Stimulated activated CD4-positive, alpha-beta T cell treated with anti-CD3 and anti-CD28 coated beads, Interleukin-2, amount 100 ng/mL, for 24 hours (primary cell): ENCODE measurements at regions not wholly inside any gene's neighbourhood (a gene's known extent, or its start where the extent isn't known, plus 50 kb on each side); places are given as distances from the start of the nearest gene placed in this dataset.

Experiments
- DNase-seq, 2 donors: peaks; one replicate each; pipeline ENCODE4 v3.0.0-alpha.2; 2020

DNA sequence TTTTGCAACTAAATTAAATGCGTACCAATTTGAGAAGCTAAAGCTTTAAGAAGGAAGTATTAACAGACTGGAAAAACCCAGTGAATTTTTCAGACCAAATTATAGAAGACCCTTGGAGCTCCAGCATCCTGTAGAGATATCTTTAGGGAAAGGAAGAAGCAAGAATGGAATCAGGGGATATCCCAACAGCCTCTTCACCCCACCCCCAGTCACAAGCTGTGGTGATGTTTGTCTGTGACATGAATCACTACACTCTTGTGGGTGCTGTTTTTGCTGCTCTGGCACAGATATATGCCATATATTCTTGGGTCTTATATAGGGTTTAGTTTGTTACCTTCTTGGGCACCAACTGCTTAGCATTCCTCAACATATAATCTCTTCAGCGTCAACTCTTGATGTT is 78.5 kb upstream of the BCL6 start:
- DNase-seq, result no peak

DNA sequence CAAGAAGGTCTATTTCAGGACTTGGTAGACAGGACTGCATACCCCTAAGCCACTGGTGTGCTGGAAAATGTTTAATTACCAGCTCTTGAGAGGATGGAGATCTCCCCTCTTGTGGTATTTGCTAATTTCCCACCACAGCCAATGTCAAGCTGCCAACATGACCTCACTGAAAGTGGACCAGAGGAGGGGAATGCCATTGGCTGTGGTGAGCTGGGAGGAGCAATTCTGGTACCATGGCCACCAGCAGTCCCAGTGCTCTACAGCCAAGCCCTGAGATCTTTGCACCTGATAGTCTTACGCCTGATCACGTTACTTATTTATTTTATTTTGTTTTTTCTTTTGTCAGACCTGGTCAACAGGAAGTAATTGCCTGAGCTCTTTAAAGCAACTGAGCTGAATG is 82.5 kb upstream of the BCL6 start:
- DNase-seq, result no peak

DNA sequence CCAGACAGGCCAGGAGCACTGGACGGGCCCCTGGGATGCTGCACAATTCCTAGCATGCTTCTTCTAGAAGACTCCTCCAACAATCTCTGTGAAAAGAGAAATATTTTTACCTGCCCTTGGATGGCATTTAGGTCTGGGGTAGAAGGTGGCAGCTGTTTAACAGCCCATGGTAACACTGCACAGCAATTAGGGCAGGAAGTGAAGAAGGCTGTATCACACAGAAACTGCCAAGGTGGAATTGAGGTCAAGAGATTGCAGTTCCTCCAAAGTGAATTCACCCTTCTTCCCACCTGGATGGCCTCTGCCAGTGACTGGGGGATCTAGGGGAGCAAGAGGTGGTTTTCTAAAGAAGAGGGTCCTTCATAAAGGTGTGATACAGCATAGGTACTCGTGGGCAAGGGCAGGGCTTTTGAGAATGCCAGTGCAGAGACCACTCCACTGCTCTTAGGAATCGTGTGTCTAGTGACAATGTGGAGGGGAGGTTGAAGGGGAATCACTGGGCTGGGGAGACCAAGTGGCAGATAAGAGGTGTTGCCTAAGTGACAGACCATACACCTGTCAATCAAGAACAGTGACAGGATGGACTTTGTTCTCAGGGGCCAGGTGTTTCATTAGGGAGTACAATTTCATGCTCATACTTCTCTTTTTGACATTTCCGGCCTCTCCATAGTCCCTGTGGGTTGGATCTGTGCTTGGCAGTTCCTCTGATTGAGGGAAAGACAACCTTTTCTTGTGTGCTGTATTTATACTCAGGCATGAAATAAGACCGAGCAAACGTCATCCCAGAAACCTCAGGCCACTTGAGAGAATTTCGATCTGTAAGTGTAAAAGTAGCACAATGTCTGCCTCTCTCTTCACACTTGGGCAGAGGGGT is 83.5 kb upstream of the BCL6 start:
- DNase-seq, result no peak

DNA sequence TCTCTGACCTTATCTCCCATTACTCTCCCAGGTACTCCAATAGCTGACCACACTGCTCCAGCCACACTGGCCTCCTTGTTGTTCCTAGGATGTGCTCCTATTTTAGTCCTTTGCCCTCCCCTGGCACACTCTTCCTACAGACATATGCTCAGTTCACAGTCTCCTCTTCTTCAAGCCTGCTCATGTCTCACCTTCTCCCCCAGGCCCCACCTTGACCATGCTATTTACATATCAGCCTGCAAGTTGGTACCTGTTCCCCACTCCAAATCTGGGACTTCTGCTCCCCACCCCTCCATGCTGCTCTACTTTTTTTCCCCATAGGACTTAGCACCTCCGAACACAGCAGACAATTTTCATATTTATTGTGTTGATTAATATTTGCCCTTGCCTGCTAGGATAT is 84.9 kb upstream of the BCL6 start:
- no peak for DNase-seq

DNA sequence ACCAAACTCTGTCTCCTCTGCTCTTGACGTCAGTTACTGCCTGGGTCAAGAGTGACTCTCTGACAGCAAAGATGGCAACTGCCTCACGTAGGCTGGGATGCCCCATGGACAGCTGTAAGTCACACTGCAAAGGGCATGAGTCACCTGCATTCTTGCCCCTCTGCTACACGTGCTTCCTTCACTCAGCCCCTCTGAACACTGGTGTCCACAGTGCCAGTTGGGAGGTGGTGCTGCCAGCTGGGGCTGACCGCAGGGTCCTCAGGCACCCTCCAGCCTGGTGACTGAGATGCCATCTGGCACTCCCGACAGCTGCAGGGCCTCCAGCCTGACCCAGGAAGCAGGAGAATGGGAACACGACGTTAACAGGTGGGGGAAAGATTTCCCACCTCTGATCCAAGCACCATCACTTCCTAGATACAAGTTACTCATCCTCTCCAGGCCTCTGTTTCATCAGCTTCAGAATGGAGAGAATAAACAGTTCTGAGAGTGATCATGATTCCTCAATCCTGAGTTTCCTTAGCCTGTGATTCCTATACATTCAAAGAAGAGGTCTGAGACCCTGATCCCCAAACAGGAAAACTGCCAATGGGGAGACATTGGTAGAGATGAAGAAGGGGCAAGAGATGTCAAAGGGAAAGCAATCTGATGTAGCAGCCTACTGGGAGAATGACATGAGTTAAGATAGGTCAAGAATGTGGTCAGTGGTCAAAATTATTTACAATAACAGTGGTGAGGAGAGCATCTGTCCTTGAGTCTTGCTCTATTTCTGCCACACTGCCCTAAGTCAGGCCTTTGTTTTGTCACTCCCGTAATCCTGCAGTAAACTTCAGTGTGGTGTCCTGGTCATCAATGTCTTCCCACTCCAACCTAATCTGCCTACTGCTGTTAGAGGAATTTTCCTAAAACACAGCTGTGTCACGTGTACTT is 86.1 kb upstream of the BCL6 start:
- no peak for DNase-seq

DNA sequence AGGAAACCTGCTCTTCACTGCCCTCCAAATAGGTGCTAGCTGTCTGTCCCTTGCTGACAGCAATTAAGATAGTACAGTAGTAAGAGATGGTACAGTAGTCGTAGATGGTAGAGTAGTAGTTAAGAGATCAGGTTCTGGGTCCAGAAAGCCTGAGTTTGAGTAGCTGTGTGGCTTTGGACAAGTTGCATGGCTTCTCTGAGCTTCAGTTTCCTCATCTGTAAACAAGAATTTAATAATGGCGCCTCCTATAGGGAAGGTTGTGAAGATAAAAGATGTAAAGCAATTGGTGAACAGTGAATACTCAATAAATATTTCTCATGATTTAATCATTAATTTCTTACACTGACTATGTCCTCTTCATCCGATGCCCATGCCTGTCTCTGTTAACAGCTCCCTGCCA is 86.9 kb upstream of the BCL6 start:
- no peak for DNase-seq

DNA sequence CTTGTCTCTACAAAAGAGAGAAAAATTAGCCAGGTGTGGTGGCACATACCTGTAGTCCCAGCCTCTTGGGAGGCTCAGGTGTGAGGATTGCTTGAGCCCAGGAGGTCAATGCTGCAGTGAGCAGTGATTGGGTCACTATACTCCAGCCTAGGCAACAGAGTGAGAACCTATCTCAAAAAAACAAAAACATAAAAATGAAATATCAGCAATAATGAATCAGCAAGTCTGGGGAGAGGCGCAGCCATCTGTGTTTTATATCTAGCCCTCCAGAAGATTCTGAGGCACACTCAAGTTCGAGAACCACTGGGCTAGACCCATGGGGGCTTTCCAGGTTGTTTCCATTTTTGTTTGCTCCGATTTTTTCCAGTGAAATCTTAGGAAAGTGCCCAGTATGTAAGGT is 88.1 kb upstream of the BCL6 start:
- DNase-seq, result no peak

DNA sequence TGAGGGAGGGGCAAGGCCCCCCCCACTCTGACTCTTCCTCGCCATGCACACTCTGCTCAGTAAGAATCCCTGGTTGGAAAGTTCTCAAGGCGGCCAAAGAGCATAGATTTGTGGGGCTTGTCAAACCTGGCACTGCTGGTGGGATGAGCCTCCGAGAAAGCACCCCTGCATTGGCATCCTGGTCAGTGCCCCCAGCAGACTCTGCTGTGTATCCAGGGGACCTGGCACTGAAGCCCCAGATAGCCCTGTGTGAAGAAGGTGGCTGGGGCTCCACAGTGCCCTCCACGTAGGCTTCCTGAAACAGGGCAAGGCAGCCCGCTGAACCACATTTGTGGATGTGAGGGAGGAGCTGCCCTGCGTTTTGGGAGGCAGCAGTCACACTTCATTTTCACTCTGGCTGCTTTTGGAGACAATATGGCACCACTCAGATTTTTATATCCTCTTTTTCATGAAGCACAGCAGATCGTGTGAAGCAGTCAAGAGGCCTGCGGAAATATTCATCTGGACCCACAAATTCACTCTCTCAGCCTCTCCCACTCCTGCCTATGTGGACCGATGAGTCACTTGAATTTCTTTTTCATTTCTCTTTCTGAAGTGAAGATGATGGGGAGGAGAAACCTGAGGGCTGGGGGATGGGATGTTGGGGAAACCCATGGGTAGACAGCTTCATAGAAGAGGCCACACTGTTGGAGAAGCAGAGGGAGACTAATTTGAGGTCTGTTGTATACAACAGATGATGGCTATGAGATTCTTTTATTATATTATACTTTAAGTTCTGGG is 88.7 kb upstream of the BCL6 start:
- peak; percentile 46 to 49 for DNase-seq

DNA sequence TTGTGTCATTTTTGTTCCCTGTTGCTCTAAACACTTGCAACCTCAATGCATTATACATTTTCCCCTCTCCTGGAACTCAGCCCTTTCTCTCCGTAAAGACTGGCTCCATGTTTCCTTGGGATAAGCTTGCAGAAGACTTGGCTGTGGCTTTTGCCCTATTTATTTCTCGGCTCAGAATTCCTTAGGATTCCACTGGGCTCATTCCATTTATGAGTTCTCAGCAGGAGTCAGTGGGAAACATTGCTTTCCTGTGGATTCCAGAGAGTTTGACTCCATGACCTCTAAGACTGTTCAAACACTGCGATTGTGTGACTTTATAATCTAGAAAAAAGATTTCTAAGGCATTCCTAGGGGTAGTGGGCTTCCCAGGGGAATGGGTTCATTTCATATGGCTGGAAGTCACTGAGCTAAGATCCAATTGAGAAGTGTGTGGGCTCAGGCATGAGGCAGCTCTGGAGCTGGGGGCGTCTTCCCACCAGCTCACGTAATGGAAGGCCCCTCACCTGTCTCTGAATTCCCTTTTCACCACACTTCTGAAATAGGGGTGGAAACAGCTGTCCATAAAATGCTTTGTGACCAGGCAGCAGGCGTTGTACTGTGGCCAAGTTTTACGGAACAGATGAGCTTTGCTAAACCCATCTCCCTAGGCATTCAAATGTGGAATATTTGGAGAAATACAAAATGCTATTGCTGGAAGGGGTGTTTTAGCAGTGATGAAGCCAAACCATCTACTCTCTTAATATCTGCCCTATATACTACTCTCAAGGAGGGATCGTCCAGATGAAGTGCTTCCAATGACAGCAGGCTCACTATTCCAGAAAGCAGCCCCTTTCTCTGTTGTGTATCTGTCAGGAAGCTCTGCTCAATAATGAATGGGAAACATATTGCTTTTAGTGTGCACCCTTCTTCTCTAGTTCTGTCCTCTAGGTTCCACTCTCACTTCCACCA is 91.8 kb upstream of the BCL6 start:
- no peak for DNase-seq

DNA sequence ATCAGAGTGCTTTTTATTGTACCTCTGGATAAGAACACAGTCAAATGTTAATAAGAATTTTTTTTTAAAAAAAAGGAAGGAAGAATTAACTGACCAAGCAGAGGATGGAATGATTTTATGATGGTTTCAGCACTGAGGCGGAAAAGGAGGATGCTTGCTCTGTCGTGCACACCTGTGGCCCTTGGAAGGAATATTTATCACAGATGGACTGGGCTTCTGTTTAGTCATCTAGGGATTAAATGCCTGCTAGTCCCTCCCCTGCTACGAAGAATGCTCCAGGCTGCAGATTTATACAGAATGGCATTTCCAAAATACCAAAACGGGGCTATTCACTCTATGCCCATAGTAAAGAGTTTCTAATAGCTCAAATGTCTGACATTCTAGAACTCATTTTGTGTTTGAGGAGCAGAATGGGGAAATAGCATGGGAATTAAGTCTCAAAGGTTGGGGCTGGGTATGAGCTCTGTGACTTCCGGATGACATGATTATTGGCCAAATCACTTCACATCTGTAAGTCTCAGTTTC is 92.8 kb upstream of the BCL6 start:
- DNase-seq, result no peak

DNA sequence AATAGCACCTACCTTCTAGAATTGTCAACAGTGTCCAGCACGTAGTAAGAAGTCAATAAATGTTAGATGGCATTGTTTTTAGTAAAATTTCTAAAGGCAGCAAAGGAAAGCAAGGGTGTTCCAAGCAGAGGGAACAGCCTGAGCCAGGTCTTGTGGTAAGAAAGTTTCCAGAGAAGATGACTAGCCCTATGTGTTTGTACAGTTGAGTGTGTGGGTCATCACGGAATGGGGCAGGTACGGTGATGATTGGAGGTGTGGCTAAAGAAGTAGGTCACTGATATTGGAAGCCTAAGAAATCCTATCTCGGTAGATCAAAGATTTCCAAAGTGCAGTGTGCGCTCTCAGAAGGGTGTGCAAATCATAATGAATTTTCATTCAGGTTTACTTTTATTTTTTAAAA is 94.2 kb upstream of the BCL6 start:
- DNase-seq, result no peak

DNA sequence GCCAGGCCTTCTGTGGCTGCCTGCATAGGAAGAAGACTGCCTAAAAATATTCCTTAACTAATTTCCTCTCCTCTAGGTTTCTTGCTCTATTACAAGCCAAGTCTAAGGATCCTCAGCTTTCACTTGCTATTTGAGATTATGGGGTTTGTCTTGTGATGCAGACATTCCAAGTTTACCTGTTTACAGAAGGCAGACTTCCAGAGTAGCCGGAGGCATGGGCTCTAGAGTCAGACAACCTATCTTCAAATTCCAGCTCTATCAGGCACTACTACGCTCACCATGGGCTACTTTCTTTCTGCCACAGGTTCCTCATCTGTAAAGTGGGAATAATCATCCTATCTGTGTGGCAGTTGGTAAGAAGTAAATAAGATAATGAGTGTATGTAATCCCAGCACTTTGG is 95.6 kb upstream of the BCL6 start:
- DNase-seq, result no peak

DNA sequence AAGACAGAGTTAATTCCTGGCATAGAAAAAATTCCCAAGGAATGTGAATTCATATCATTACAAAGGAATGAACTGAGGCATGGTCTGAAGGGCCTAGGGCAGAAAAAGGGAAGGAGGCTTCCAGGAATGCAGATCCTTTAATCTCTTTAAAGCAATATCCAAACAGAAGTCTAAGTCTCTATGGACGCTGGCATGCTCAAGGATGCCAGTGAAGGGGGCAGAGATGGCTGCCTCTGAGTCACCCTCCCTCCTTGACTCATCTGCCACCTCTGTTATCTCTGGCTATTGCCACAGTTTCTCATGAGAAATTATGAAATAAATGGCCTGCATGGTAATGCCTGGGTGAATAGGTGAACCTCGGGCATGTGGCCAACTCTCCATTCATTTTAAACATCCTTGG is 96.3 kb upstream of the BCL6 start:
- DNase-seq, result peak in 1 of 2 donors; percentile 3

DNA sequence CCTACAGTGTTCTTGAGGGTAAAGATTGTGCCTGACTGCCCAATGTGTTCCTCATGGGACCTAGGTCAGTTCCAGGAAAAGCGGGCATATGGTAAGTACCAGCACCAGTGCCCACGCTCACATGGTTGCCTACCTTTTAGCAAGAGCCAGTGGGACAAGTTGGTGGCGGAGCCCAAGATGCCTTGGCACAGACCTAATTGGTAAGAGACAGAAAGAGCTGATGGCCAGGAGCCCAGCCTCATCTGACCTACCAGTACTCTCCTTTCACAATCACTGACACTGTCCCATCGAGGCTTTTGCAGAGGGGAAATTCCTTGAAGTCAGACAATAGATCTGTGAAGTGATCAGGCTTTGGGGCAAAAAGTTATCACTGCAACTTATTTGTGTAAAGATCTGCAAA is 98.4 kb upstream of the BCL6 start:
- no peak for DNase-seq

DNA sequence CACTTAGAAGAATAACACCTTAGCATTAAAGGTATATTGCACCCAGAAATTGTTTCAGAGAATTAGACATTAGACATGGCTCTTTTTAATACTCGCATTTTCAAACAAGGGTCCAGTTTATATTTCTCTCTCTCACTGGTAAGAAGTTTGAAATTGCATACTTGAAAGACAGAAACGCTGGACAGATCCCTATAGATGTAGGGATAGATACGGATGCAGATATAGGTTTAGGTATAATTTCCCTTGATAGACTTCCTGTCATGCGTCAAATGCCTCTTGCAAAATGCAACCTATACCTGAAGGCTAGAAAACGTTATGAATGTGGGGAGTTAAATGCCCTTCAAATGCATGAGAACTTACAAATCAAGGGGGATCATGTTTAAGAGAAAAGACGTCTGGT is 99.4 kb upstream of the BCL6 start:
- no peak for DNase-seq

DNA sequence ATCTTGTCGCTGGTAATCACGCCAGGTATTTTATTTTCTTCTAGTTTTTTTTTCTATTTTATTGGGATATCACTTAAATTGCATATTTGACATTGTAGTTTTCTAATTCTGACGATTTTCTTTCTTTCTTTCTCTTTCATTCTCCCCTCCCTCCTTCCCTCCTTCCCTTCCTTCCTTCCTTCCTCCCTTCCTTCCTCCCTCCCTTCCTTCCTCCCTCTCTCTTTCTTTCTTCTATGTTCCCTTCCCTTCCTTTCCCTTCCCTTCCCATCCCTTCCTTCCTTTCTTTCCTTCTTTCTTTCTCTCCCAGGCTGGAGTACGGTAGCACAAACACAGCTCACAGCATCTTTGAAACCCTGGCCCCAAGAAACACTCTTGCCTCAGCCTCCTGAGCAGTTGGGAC is 100.6 kb upstream of the BCL6 start:
- DNase-seq, result no peak

DNA sequence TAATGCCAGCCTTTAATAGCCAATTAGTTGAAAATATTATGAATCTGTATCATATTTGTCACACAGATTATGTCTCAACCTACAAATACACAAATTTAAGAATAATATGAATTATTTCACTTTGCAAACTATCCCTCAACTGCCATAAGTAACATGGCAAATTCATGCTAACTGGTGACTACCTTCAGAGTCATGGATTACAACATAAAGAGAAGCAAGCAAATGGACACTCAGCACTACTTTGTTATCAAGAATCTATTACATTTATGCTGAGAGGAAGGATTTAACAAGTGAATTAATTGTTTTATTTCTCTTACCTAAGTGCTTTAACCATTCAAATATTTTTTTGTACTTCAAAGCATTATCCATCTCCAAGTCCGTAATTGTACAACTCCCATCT is 103.1 kb upstream of the BCL6 start:
- no peak for DNase-seq

DNA sequence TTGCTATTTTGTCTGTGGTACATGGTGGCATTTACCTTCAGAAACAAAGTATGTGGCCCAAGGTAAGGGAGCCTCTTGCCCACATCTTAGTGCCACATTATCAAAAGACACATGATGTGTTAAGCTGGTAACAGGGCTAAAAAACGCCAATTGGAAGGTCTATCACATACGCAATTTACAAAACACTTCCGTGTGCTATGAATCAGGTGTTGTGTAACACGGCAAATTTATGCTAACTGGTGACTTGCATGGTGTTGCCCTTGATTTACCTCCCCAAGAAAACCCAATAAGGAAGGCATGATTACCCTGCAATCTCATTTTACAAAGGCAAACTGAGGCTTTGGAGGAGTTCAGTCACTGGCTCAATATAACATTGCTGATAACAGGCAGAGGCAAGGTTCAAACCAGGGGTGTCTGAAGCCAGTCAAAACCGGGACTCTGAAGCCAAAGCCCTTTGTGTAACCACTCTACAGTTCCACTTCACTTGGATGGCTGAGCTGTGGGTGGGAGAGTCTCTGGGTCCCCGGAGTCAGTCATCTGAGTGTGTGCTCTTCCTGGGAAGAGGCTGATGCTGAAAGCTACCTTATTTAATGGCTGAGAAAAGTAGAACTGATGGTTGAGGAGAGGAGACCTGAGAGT is 103.9 kb upstream of the BCL6 start:
- DNase-seq, result no peak

DNA sequence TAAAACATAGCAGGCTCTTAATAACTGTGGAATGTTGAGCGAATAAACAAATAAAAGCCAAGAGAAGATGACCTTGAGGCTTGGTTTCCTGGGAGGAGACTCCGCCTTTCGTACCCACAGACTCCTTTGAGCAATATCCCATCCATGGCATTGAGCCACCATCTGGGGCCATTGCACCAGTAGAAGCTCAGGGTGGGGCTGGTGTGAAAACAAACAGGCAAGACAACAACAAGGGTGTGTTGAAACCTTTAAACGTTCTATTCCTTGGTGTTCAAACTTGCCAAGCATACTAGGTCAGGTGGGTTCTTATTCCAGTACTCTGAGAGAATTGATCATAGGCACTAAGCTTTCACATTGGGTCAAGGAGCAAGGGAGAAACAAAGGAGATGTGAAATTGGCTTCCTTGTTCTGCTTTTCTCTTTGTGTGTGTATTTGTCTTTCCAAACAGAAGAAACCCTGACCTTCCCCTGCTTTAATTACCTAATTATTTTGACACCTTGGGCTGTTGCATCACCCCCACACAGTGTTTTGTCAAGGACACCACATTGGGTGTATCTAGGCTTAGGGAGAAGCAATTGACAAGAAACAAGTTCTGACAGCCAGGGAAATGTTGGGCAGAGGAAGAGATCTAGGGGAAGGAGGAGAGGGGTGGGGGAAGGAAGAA is 105.1 kb upstream of the BCL6 start:
- no peak for DNase-seq

DNA sequence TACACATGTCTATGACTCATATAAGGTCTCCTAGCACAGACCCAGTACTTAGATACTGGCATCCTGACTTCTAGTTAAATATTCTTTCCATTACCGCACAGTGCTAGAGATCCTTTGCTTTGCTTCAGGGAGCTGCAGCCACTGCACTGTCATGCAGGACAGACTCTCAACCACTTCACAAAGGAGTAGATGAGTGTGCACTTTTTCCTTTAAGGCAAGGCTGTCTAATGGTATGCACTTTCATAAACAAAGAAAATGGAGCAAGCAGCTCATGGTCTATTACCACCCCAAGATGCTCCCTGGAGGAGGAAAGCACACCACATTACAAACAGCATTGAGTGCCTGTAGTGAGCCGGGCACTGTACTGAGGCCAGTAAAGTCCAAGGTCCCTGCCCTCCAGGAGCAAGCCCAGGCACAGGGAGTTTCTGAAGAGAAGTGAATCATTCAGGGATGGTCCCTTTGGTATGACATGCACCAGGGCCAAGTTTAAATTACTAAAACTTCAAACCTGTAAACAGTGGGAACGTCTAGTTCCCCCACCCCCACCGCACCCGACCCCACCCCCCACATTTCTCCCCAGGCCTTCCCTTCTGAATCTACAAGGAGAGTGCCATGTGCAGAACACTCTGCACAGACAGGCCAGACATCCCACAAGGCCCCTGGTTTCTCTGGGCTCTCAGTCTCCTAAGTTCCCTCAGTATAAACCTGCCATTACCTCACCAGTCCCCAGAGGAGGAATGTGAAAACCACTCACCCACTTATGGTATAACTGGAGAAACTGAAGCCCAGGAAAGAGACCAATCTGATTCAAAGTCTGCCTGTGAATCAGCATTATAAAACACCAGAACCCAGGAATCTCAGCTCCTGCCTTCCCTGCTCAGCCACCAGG is 107.8 kb upstream of the BCL6 start:
- no peak for DNase-seq
